Transverse colon (tissue), 4 donors: ENCODE measurements at regions not wholly inside any gene's neighbourhood (a gene's known extent, or its start where the extent isn't known, plus 50 kb on each side); places are given as distances from the start of the nearest gene placed in this dataset.

Source experiments
- DNase-seq: peaks from one replicate; pipeline ENCODE4 v3.0.0-alpha.2; 2019
- H3K27ac ChIP-seq, 4 donors: fragments of 200-600 bp; sonication (generic); 2 replicates each; pipeline ENCODE4 v1.5.1; 2016 to 2018; ENCODE audit warnings: inconsistent platforms in 4 of 4
- H3K27me3 ChIP-seq: fragments of 200-600 bp; sonication (generic); 2 replicates; pipeline ENCODE4 v1.5.1; 2017; ENCODE audit warnings: inconsistent platforms
- H3K36me3 ChIP-seq, 4 donors: fragments of 200-600 bp; sonication (generic); 2 replicates each; pipeline ENCODE4 v1.5.1; 2017 to 2019; ENCODE audit warnings: inconsistent platforms in 4 of 4
- H3K4me1 ChIP-seq, 4 donors: fragments of 200-600 bp; sonication (generic); 2 replicates each; pipeline ENCODE4 v1.5.1; 2017 to 2020; ENCODE audit warnings: inconsistent platforms in 4 of 4
- H3K4me3 ChIP-seq, 4 donors: fragments of 200-600 bp; sonication (generic); 1 replicate in 1 of 4; 2 replicates in 3 of 4; pipeline versions ENCODE4 v1.5.1 to v1.6.1; 2017 to 2019; ENCODE audit warnings: inconsistent platforms in 4 of 4
- H3K9me3 ChIP-seq, 2 donors: fragments of 200-600 bp; sonication (generic); 2 replicates each; pipeline ENCODE4 v1.5.1; 2017 to 2019; ENCODE audit warnings: inconsistent platforms in 2 of 2
- CTCF ChIP-seq, 5 experiments: fragments of 200-600 bp in 3 of 5; fragments of 450-650 bp in 2 of 5; sonication (generic) in 3 of 5; IDR thresholded peaks; 1 replicate in 2 of 5; 2 replicates in 3 of 5; pipeline ENCODE4 v1.5.1; 2016 to 2017; ENCODE audit warnings: antibody characterized with exemption in 5 of 5, inconsistent platforms in 3 of 5, mild to moderate bottlenecking in 2 of 5, moderate library complexity in 1 of 5
- EP300 ChIP-seq: sonication (generic); formaldehyde crosslinking; IDR thresholded peaks from one replicate; pipeline ENCODE4 v1.6.1; 2017; ENCODE audit warnings: antibody characterized with exemption, low read depth
- POLR2A ChIP-seq: fragments of 450-650 bp; IDR thresholded peaks from one replicate; pipeline ENCODE4 v1.6.1; 2016; ENCODE audit warnings: antibody characterized with exemption, mild to moderate bottlenecking, moderate library complexity
- POLR2AphosphoS5 ChIP-seq, 3 donors: sonication (generic); formaldehyde crosslinking; IDR thresholded peaks; one replicate each; pipeline ENCODE4 v1.6.1; 2016; ENCODE audit warnings: antibody characterized with exemption in 3 of 3
- WGBS, 2 donors: methylation state at CpG; one replicate each; pipeline ENCODE4 v1.1.5; 2018; ENCODE audit warnings: low coverage in 1 of 2; 5-methylcytosine and 5-hydroxymethylcytosine counted together
- in situ Hi-C, 4 donors: fragments of 200-750 bp; cut with MboI; loops; one replicate each; pipeline versions ENCODE4 v1.15.0 to v1.15.1; 2017; ENCODE audit warnings: low sequenced_read_pairs in 3 of 4, low pct_ligation_motif_present in 1 of 4, low pct_unique_long_range_greater_than_20kb in 1 of 4
- intact Hi-C: fragments of 100-400 bp; cut with DNase I; formaldehyde crosslinking; loops from one replicate; pipeline ENCODE4 v1.15.1; 2023; ENCODE audit warnings: low total_unique reads

DNA sequence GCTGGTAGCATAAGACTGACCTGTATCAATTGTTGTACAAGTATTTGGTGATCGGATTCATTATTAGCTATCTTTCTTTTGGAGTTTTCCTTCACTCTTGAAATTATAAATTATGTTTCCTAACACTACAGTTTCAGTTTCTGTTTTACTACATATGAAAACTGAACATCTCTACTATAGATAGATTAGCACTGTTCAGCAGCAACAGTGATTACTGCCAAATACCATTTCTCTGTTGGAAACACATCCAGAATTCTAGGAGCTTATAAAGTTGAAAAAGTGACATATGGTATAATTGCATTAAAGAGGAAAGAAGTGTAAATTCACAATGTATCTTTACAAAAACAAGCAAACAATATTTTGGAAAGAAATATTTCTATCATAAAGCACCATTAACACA lies 118.5 kb upstream of the GRIA4 start:
- no peaks in the 10 kb centered on the region for H3K9me3 ChIP-seq
- WGBS, 2 donors = 69 to 73% methylated on average over 1 of the region's 1 CpG
- in situ Hi-C loops = no loop called here

GRCh38 chr11:105490333-105490732 lies 119.5 kb upstream of the GRIA4 start:
- WGBS, 2 donors = 79 to 93% methylated on average over 1 of the region's 1 CpG
- Histone ChIP-seq H3K4me3 (no peak overlapping the region), H3K27me3 (no peaks in the 10 kb centered on the region), H3K27ac (no peak overlapping the region), H3K36me3 (no peaks in the 10 kb centered on the region), H3K9me3 (no peaks in the 10 kb centered on the region), H3K4me1 (no peaks in the 10 kb centered on the region)
- no peak for DNase-seq
- intact Hi-C loops = no loop called here
- in situ Hi-C loops = no loop called here
- TF ChIP-seq POLR2AphosphoS5 (IDR thresholded peaks at IDR 0.05) (no peak), CTCF (IDR thresholded peaks at IDR 0.05) (no peak), EP300 (no peak), POLR2A (no peak)

More for the DNA sequence above, 118.5 kb upstream of the GRIA4 start:
- H3K36me3 ChIP-seq = no peaks in the 10 kb centered on the region
- H3K4me1 ChIP-seq = no peaks in the 10 kb centered on the region
- no peak overlapping the region for H3K4me3 ChIP-seq
- no peak for DNase-seq
- no peaks in the 10 kb centered on the region for H3K27me3 ChIP-seq
- intact Hi-C loops = no loop called here
- H3K27ac ChIP-seq = no peak overlapping the region
- TF ChIP-seq CTCF (IDR thresholded peaks at IDR 0.05) = no peak
- no peak for TF ChIP-seq EP300
- TF ChIP-seq POLR2A = no peak
- no peak for TF ChIP-seq POLR2AphosphoS5 (IDR thresholded peaks at IDR 0.05)

DNA sequence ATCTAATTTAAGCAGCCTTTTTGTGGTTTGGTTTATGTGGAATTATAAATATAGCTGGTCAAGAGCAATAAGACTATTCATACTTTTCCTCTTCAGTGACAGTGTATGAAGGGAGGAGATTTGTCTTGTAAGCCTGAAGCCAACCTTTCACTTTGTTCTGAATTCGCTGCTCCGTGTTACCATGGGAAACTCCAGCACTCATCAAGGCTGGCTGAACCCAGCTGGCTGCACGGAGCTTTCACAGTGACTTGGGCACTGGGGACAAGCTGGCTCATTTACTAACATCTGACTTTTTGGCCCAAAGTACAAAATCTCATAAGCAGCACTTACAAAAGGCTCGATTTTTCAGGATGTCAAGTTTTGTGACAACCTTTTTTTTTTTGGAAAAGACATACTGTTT lies 120.4 kb upstream of the GRIA4 start:
- in situ Hi-C loops = no loop called here
- no peak for DNase-seq
- Histone ChIP-seq H3K4me3 (no peak overlapping the region), H3K27ac (no peak overlapping the region), H3K36me3 (no peaks in the 10 kb centered on the region), H3K4me1 (no peaks in the 10 kb centered on the region), H3K9me3 (no peaks in the 10 kb centered on the region), H3K27me3 (no peaks in the 10 kb centered on the region)
- intact Hi-C loops = no loop called here
- WGBS, 2 donors = 52 to 85% methylated on average over 4 of the region's 4 CpGs
- TF ChIP-seq POLR2AphosphoS5 (IDR thresholded peaks at IDR 0.05) (no peak), EP300 (no peak), POLR2A (no peak), CTCF (IDR thresholded peaks at IDR 0.05) (no peak)

GRCh38 chr11:105486929-105487328 lies 122.9 kb upstream of the GRIA4 start:
- no peaks in the 10 kb centered on the region for H3K36me3 ChIP-seq
- no peaks in the 10 kb centered on the region for H3K9me3 ChIP-seq
- WGBS, 2 donors = 91 to 92% methylated on average over 10 to 11 of the region's 11 CpGs
- H3K4me1 ChIP-seq = no peaks in the 10 kb centered on the region
- intact Hi-C loops = no loop called here
- in situ Hi-C loops = no loop called here
- TF ChIP-seq POLR2A = no peak
- no peak for TF ChIP-seq POLR2AphosphoS5 (IDR thresholded peaks at IDR 0.05)
- no peak for TF ChIP-seq EP300
- TF ChIP-seq CTCF (IDR thresholded peaks at IDR 0.05) = no peak
- DNase-seq = no peak
- H3K27me3 ChIP-seq = no peaks in the 10 kb centered on the region
- no peak overlapping the region for H3K4me3 ChIP-seq
- H3K27ac ChIP-seq = no peak overlapping the region
